Upper lobe of left lung (tissue), 4 donors: ENCODE measurements at regions not wholly inside any gene's neighbourhood (a gene's known extent, or its start where the extent isn't known, plus 50 kb on each side); places are given as distances from the start of the nearest gene placed in this dataset.

Experiments
- EP300 ChIP-seq, 4 donors: sonication (generic); formaldehyde crosslinking; IDR thresholded peaks; one replicate each; pipeline ENCODE4 v1.5.1; 2017; ENCODE audit warnings: antibody characterized with exemption in 4 of 4, control low read depth in 2 of 4
- POLR2A ChIP-seq, 4 donors: fragments of 450-650 bp; IDR thresholded peaks; one replicate each; pipeline ENCODE4 v1.5.1; 2016 to 2017; ENCODE audit warnings: antibody characterized with exemption in 4 of 4, mild to moderate bottlenecking in 2 of 4
- TF ChIP-seq, protein P1 (sequence below), 6 experiments: fragments of 450-650 bp in 4 of 6; fragments of 200-600 bp in 2 of 6; sonication (generic) in 2 of 6; IDR thresholded peaks; one replicate each; pipeline ENCODE4 v1.5.1; 2016 to 2019; ENCODE audit warnings: antibody characterized with exemption in 6 of 6

GRCh38 chr2:6008726-6009125 lies 316.5 kb downstream of the SOX11 start:
- TF ChIP-seq POLR2A (IDR thresholded peaks at IDR 0.05), result no peak
- no peak for TF ChIP-seq EP300 (IDR thresholded peaks at IDR 0.05)
- TF ChIP-seq, protein P1, sequence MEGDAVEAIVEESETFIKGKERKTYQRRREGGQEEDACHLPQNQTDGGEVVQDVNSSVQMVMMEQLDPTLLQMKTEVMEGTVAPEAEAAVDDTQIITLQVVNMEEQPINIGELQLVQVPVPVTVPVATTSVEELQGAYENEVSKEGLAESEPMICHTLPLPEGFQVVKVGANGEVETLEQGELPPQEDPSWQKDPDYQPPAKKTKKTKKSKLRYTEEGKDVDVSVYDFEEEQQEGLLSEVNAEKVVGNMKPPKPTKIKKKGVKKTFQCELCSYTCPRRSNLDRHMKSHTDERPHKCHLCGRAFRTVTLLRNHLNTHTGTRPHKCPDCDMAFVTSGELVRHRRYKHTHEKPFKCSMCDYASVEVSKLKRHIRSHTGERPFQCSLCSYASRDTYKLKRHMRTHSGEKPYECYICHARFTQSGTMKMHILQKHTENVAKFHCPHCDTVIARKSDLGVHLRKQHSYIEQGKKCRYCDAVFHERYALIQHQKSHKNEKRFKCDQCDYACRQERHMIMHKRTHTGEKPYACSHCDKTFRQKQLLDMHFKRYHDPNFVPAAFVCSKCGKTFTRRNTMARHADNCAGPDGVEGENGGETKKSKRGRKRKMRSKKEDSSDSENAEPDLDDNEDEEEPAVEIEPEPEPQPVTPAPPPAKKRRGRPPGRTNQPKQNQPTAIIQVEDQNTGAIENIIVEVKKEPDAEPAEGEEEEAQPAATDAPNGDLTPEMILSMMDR (IDR thresholded peaks at IDR 0.05), result no peak
